ENCODE measurements at regions not wholly inside any gene's neighbourhood (a gene's known extent, or its start where the extent isn't known, plus 50 kb on each side); places are given as distances from the start of the nearest gene placed in this dataset.

DNA sequence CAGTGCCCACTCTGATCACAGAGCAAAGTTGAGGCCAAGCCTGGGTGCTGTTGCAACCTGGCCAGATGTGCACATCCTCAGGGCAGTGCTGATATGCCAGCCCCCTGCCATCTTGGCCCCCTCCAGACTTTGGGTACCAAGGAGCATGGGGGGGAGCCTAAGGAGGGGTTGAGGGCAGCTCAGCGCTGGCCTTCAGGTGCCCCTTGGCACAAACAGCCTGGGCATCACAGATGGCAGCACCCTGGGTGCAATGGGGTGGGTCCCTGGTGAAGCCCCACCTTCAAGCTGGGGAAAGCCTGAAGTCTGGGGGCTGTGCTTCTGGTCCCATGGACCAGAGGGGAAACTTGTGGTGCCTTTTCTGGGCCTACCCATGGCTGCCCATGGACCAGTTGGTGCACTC is 163.0 kb downstream of the FAM47A start:
- DNase-seq (ENCODE audit: low read depth, low spot score): no peak
- Histone ChIP-seq H3K9me1 (ENCODE audit: control insufficient read depth, extremely low read depth, insufficient read depth, low read length) (no peaks in the 10 kb centered on the region), H3K4me1 (ENCODE audit: control insufficient read depth, extremely low read depth, insufficient read depth, low read length) (no peaks in the 10 kb centered on the region), H3K27me3 (ENCODE audit: control insufficient read depth, extremely low read depth, insufficient read depth, low read length) (no peaks in the 10 kb centered on the region), H3K79me2 (ENCODE audit: control insufficient read depth, insufficient read depth, low read length) (no peaks in the 10 kb centered on the region), H3K4me3 (ENCODE audit: control insufficient read depth in 2 of 3, extremely low read depth in 1 of 3, insufficient read depth in 2 of 3, low read depth in 1 of 3, low read length in 3 of 3) (no peak overlapping the region), H3K27ac (ENCODE audit: control insufficient read depth, insufficient read depth, low read length) (no peak overlapping the region), H4K20me1 (ENCODE audit: control insufficient read depth, extremely low read depth, insufficient read depth, low read length) (no peaks in the 10 kb centered on the region), H2AFZ (ENCODE audit: control insufficient read depth, low read length) (no peak overlapping the region), H3K9ac (ENCODE audit: control insufficient read depth, extremely low read depth, insufficient read depth, low read length) (no peak overlapping the region), H3K9me3 (ENCODE audit: control insufficient read depth, low read depth, low read length) (no peaks in the 10 kb centered on the region), H3K4me2 (ENCODE audit: control insufficient read depth, extremely low read depth, insufficient read depth, low read depth, low read length) (no peak overlapping the region), H3K36me3 (ENCODE audit: control insufficient read depth in 2 of 2, extremely low read depth in 1 of 2, insufficient read depth in 2 of 2, low read length in 2 of 2) (no peaks in the 10 kb centered on the region)
- dilution Hi-C loops (cut with MboI; ENCODE audit: extremely low pct_ligation_motif_present, low sequenced_read_pairs): no loop called here
- TF ChIP-seq EZH2 (IDR thresholded peaks at IDR 0.05; ENCODE audit: low read length) (no peak), CTCF (optimal IDR thresholded peaks at IDR 0.05 in 1 of 3, IDR thresholded peaks at IDR 0.05 in 1 of 3, conservative IDR thresholded peaks at IDR 0.05 in 1 of 3; ENCODE audit: extremely low read depth in 1 of 3, insufficient read depth in 2 of 3, low read length in 3 of 3) (no peak)
- no peak for FAIRE-seq

- no peak overlapping the region for H3K9ac ChIP-seq (ENCODE audit: control insufficient read depth, extremely low read depth, insufficient read depth, low read length)
- H4K20me1 ChIP-seq (ENCODE audit: control insufficient read depth, extremely low read depth, insufficient read depth, low read length): no peaks in the 10 kb centered on the region
- H3K4me2 ChIP-seq (ENCODE audit: control insufficient read depth, extremely low read depth, insufficient read depth, low read depth, low read length): no peak overlapping the region
- no peaks in the 10 kb centered on the region for H3K79me2 ChIP-seq (ENCODE audit: control insufficient read depth, insufficient read depth, low read length)
- no peak overlapping the region for H3K4me3 ChIP-seq (ENCODE audit: control insufficient read depth in 2 of 3, extremely low read depth in 1 of 3, insufficient read depth in 2 of 3, low read depth in 1 of 3, low read length in 3 of 3)
- no peaks in the 10 kb centered on the region for H3K27me3 ChIP-seq (ENCODE audit: control insufficient read depth, extremely low read depth, insufficient read depth, low read length)
- no peak overlapping the region for H3K27ac ChIP-seq (ENCODE audit: control insufficient read depth, insufficient read depth, low read length)
- FAIRE-seq: no peak
- H3K9me3 ChIP-seq (ENCODE audit: control insufficient read depth, low read depth, low read length): no peaks in the 10 kb centered on the region
- no peak overlapping the region for H2AFZ ChIP-seq (ENCODE audit: control insufficient read depth, low read length)
- no peaks in the 10 kb centered on the region for H3K9me1 ChIP-seq (ENCODE audit: control insufficient read depth, extremely low read depth, insufficient read depth, low read length)
- dilution Hi-C loops (cut with MboI; ENCODE audit: extremely low pct_ligation_motif_present, low sequenced_read_pairs): no loop called here
- no peaks in the 10 kb centered on the region for H3K36me3 ChIP-seq (ENCODE audit: control insufficient read depth in 2 of 2, extremely low read depth in 1 of 2, insufficient read depth in 2 of 2, low read length in 2 of 2)
- TF ChIP-seq EZH2 (IDR thresholded peaks at IDR 0.05; ENCODE audit: low read length) (no peak), CTCF (optimal IDR thresholded peaks at IDR 0.05 in 1 of 3, IDR thresholded peaks at IDR 0.05 in 1 of 3, conservative IDR thresholded peaks at IDR 0.05 in 1 of 3; ENCODE audit: extremely low read depth in 1 of 3, insufficient read depth in 2 of 3, low read length in 3 of 3) (no peak)
- no peaks in the 10 kb centered on the region for H3K4me1 ChIP-seq (ENCODE audit: control insufficient read depth, extremely low read depth, insufficient read depth, low read length)
- no peak for DNase-seq (ENCODE audit: low read depth, low spot score)
Observed at GRCh38 chrX:33968611-33969010, 163.5 kb downstream of the FAM47A start.
